Stromal cell of bone marrow (primary cell): ENCODE measurements at regions not wholly inside any gene's neighbourhood (a gene's known extent, or its start where the extent isn't known, plus 50 kb on each side); places are given as distances from the start of the nearest gene placed in this dataset.

Source experiments
- DNase-seq: peaks from one replicate; pipeline ENCODE4 v3.0.0-alpha.2; 2012; ENCODE audit warnings: low read depth

DNA sequence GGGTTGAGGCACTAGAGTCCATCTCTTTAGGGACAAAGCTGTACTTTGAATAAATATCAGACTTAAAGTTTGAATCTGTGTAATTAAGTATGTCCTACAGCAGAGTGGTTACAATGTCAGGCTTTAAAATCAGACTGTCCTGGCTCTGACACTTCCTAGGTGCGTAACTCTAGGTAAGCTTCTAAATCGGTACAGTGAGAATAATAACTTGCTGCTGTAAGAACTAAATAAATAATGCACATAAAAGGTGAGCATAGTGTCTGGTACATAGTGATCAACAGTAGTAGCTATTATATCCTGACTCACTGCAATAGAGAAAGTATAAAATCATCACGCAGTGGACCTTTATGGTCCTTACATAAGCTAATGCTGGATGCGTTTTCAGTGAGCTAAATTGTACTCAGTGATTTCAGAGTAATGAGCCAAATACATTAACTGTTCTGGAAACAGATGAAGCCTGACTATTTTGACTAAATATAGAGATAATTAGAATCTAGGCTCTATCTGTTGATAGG is 72.2 kb upstream of the PDK4 start:
- no peak for DNase-seq

DNA sequence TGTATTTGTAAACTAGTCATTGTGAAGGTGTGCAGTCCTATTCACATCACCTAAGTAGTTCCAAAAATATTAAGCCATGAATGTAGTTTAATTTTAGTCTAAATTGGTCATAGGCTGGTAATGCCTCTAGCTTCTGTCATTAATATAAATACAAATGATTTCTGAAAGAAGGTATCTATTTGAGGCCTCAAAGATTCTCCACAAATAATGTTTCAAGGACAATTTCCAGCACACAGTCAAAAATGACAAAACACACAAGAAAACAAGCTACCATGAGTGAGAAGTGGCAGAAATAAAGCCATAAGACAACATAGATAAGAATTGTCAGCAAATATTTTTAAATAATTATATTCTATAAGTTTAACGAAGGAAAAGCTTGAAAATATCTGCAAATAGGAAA is 66.7 kb upstream of the PDK4 start:
- no peak for DNase-seq

DNA sequence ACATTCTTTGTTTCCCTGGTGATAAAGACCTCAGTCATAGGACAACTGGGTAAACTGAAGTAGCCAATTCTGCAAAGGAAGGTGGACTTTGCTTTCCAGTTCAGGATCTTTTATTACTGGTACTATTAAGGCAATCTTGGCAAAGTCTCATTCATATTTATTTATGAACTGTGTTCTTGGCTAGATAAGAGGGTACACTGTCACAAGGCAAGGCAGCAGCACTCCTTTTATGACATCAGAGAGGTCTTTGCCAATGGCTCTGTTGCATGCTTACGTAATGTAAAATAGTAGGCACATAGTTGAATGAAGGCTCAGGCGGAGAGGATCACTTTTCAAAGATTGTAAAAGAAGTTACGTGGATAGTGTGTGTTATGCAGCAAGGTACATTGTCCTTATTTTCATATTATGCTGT is 63.7 kb upstream of the PDK4 start:
- DNase-seq: no peak

DNA sequence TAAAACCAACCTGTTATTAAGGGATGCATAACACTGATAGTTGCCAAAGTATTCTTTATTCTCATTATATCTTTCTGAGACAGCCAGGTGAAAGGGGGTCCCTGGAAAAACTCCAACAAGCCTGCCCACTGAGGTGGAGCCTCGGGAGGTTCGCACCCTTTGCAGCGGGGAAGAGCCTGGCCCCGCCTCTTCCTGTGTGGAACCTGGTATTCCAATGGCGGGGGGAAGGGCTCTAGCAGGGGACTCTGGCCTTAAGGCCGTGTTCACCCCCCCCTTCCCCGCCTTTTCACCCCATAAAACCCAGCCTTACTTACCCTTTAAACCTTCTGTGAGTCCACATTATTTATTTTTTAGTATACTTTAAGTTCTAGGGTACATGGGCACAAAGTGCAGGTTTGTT is 62.4 kb upstream of the PDK4 start:
- DNase-seq: no peak

DNA sequence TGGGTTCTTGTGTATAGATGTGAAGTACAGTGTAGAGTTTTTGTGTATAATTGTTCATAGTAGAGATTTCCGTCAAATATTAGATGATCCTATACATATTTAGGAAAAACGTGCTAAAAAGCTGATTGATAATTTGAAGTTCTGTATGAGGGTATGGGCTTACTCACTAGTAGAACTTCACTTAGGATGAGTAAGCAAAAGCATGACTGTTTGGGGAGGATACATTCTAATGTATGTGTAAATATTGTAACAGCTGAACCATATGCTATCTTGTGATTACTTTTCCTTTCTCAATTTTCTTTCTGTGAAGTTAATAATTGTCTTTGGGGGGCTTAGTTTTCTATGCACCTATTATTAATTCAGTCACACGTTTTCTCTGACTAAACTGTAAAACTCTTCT is 53.2 kb upstream of the PDK4 start:
- no peak for DNase-seq

DNA sequence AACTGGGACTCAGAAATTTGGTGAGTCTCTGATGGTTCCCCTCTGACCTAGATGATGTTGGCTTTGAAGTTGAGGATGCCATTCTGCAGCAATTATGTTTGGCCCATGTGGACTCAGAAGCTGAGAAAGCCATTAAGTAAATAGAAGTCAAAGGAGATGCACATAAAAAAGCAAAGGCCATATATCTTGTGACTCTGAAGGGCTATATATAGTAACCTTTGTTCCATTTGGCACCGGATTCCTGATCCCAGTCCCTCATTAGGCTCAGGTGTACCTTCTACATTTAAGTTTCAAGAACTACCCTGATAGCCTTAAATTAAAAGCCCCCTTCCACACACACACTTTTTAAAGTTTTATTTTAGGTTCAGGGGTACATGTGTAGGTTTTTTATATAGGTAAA is 50.0 kb upstream of the PDK4 start:
- no peak for DNase-seq
